GM19438 (cell line): ENCODE measurements at regions not wholly inside any gene's neighbourhood (a gene's known extent, or its start where the extent isn't known, plus 50 kb on each side); places are given as distances from the start of the nearest gene placed in this dataset.
"Not testable (repeated sequence)": the region's sequence is repeated elsewhere in the genome, so short reads cannot be mapped to it uniquely, and the experiment has no call there.

ENCODE experiments used
- ATAC-seq: cut with Tn5 transposase; IDR thresholded peaks from one replicate; pipeline ENCODE4 v1.9.1; 2021; ENCODE audit warnings: low read depth; ENCODE audit not compliant: unreplicated experiment

DNA sequence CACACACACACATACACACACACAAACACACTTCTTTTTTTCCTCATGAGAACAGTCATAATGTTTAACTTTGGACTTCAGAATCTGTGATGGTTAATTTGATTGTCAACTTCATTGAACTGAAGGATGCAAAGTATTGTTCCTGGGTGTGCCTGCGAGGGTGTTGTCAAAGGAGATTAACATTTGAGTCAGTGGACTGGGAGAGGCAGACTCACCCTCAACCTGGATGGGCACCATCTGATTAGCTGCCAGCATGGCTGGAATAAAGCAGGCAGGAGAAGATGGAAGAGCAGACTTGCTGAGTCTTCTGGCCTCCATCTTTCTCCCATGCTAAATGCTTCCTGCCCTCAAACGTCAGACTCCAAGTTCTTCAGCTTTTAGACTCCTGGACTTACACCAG is 167.6 kb upstream of the CRBN start:
- ATAC-seq, result not testable (repeated sequence)

DNA sequence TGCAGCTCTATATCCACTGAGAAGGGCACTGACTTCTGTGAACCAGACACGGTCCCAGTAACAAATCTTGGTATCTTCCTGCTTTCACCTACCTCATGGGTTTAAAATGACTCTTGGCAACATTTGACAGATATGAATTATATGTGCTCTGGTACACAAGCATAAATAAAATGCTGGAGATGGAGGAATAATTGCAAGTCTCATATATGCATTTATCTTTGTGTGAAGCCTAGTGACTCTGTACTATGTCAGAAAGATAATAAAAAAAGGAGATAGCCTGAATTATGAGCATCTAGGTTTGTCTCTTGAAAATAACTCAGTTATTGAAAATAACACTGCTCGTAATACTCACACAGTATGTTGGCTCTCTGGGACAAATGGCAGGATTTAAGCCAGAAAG is 167.1 kb upstream of the CRBN start:
- ATAC-seq, result no peak

DNA sequence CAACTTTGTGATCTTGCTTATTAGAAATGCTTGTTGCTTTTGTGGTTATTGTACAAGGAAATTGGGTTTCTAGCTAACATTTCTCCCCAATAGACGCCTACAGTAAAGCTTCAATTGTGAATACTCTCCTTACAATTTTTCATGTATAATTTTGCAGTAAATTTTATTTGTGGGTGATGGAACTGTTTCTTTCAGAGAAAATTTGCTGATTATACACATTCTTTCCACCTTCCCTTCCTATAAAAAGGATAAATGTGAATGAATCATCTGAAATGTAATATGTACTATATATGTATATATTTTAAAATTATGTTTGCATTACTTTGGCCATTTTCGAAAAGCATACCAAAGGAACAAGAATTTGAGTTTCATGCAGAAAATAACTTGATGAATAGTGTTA is 162.7 kb upstream of the CRBN start:
- no peak for ATAC-seq

DNA sequence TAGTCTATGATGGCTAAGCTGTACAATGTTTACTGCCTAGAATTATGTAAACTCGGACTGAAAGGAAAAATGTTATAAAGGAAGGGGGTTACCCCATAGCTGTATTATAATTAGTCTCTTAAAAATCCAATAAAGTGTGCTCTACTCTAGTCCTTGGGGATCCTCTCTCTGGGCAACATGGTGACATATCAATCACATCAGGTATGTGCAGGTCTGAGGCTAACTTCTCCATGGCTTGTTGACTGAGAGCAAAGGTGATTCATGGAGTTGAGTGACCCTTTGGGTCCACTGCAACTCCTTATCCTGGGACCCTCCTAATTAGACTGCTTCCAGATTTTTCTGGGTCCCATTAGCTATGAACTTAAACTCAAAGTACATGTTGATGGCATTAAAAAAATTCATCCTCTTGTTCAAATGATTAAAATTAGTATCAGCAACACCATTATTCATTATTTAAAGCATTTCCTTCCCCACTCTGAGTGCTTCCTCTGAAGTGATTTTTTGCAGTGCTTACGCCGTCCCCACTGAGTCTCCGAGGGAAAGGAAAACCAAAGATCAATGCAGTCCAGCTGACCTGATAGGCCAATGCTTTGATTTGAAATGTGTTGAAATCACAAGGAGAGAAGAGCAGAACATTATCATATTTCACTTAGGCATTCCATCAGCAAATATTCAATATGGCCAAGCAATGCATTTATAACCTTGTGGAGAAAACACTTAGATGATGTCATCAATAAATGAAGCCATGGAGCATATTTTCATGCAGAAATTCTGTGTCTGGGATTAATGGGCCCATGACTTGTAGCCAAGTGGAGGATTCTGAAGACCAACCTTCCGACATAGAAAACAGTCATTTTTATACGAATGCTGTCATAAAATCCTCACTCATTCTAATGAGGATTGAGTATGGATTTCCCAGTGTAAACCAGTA is 161.7 kb upstream of the CRBN start:
- no peak for ATAC-seq

DNA sequence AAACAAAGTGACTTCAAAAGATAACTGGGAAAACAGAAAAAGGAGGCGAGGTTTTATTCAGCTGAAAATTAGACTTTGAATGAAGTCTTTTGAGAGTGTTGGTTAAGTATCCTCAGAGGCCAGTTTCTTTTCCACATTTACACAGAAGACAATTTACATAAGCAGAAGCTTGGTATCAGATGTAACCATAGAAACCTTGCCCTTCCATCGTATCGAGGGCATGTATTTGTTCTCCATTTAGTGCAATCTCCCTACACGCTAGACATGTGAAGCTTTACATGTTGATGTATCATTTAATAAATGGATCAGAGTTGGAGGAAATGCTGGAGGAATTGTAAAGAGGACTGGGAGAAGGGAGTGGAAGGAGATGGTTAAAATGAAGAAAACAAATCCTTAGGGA is 161.0 kb upstream of the CRBN start:
- no peak for ATAC-seq

DNA sequence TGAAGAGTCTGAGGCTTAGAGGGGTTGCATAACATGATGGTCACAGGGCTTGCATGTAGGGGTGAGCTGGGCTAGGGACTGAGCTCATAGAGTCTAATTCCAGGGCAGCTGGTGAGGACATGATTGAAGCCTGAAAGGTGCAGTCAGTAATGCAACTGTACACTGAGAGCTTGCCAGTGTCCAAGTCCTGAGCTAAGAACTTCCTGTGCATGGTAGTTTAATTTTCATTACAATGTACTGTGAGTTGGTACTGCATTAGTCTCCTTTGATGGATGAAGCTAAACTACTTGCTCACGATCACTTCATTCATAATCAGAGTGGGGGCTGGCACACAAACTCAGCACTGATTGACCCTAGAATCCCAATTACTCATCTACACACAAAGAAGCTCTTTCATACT is 156.4 kb upstream of the CRBN start:
- no peak for ATAC-seq

DNA sequence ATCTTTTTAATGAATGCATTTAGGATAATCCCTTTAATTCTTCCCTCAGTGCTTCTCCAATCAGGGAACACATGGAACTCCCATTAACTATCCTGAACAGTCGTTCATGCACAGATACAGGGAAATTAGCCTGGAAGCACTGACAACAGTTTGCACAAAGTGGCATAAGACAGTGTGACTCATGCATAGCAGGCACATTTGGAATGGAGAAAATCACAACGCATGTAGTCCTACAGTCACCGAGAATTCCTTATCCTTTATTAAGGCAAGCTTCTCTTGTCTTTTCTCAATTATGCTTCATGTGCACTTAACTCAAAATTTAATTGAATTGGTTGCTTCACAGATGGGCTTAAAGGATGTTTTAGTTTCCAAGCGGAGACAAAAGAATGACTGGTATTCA is 155.0 kb upstream of the CRBN start:
- ATAC-seq, result no peak

DNA sequence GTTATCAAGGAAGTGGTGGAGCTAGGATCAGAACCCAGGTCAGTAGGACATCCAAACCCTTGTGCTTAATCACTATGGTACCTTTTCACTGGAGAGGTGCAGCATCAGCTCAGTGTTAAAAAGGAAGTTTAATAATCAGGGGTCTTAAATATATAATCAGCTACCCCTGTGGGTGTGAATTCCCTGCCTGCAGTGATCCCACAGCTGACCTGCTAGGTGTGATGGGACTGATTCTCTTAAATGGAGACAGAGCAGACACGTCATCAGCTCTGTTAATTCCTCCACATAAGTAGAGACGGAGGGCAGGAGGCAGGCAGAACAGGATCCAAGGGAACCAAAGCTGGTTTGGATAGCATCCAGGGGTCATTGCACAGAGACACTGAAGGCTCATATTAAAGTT is 154.1 kb upstream of the CRBN start:
- no peak for ATAC-seq

DNA sequence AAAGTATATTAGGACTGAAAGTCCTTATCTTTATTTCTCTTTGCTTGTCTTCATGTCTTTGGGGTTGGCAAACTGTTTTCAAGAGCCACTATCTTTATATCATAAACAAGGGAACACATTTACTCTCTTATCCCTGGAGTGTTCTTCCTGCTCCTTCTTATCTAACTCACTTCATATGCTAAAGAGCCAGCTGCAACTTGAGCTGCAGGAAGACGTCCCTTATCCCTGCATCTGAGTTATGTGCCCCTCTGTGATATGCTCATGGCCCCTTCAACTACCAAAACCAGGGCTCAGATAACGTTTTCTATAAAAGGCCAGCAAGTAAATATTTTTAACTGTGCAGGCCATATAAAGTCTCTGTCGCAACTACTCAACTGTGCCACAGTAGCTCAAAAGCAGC is 137.0 kb upstream of the CRBN start:
- ATAC-seq, result no peak

DNA sequence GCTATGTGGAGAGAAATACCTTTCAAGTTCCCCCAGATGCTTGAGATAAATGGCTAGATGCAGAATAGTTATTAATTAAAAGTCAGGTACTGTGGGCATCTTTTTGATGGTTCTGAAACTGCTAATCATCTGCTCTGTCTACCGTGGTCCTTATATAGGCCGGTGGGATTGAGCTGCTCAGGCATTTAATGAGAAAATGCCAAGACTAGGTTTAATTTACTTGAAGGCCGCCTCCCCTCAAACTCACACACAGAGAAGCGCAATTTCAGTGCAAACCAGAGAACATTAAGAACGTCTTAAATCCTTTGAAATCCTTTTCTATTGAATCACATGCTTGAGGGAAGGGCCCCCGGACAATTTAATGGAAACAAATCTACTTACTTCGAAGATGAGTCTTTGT is 136.4 kb upstream of the CRBN start:
- no peak for ATAC-seq

DNA sequence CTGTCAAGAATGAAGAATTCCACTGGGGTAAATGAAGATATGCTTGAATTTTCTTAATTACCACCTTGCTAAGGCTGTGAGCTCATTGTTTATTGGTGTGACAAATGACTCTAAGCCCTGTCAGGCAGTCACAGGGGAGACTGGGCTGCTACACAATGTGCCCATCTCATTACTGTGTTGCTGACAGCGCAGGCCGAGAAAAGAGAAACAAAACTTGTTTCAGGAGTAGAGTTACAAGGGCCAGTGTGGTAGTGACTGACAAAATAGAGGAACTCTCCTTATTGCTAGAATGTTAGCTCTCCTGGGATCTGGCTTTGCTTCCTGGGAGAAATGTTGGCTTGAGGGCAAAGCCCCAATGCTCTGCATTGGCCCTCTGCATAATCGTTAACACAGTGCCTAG is 130.4 kb upstream of the CRBN start:
- ATAC-seq, result no peak

DNA sequence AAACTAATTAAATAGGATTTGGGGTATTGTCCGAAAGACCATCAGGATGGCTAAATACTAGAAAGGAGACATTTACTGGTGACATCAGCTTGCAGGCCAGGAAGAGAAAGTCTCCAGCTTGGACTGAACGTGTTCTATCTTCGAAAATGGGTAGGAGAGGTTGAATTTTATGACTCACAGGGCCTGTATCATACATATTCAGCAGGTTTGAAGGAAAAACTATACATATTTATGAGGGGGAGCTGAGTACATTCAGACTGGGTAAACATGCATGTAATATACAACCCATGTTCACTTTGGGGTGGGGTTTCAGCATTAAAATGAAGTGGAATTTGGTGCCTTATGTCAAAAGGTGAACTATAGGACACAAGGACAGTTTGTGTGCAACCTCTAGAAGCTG is 129.3 kb upstream of the CRBN start:
- ATAC-seq, result no peak

DNA sequence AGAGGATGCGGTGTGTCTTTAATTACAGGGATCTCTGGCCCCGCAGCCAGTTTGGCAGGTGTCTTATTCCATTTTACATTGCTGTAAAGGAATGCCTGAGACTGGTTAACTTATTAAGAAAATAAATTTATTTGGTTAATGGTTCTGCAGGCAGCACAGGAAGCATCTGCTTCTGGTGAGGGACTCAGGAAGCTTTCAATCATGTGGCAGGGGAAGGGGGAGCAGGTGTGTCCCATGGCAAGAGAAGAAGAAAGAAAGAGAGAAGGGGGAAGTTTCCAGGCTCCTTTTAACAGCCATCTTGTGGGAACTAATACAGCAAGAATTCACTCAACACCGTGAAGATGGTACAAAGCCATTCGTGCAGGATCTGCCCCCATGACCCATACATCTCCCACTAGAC is 128.0 kb upstream of the CRBN start:
- ATAC-seq, result no peak

DNA sequence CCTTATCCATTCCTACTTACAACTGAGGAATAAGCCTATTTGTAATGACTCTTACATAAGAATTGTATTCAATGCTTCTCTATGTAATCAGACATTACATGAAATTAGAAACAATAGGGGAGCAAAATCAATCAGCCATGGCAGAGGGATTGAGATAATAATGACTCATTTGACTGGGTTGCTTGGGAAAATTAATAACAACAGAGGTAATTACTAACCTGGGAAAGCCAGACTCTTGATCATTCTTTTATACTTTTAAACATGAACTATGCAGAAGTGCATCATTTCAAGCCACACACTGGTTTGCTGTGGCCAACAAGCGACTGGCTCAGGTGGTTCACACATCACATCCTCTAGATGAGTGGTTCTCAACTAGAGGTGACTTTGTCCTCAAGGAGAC is 126.3 kb upstream of the CRBN start:
- ATAC-seq, result no peak

DNA sequence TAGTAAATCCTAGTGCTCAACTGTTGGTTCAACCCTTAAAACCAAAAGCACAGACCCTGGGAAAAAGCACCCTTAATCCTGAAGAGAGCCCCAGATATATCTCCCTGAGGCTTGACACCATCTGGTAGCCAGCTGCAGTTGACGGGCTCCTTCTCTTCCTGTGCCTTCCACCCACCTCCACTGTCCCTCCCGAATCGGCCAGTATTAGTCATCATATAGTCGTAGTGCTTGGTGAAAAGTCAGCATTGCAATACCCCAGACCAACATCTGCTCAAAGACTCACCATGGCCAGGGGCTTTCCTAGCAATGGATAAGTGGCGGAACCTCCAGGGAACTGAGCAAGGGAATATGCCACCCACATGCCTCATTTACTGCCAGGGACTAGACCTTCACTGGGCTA is 125.6 kb upstream of the CRBN start:
- ATAC-seq, result no peak

DNA sequence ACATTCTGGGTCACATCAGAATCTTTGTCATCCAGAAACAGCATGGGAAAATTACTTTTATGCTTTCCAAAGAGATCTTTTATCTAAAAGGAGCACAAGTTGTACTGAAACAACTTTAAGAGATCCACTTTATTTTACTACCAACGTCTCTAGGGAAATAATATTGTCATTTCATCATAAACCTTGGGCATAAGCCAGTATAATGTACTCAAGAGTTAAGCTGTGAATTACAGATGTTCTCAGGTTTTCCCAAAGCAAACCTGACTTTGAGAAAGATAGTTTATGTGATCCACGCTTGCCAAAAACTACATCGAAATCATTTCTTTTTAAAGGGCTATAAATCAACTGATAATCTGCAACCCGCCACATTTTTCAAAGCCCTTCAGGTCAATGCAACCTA is 124.1 kb upstream of the CRBN start:
- ATAC-seq, result no peak

DNA sequence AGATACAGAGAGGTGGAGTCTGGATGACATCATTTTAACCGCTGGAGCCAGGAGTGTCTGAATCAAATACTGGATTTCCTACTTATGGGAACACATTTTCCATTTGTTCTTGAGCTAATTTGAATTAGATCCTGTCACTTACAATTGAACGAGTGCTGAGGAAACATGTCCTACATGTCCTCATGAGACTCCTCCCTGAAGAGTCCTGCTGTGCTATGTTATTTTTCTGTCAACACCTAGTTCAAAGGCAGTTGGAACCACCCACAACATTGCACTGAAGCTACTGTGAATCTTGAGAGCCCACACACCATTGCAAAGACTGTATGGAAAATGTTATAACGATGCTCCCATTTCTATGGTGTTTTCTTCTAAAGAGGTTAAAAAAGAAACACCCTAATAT is 123.5 kb upstream of the CRBN start:
- no peak for ATAC-seq

DNA sequence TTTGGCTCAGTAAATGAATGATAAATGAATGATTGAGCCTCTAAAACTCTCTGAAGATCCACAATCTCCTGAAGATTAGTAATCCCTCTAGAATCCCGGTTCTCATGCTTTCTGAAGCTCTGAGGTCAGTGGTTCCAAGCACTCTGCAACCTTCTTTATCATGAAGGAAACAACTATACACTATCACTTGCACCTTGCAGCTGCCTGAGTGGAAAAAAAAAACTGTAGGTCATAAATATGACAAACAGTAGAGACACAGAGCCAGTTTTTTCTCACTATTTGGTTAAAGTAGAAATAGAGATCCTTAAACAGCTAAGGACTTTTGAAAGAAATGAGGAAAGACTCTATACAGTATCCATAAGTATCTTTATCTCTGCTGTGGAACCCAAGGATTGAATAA is 122.0 kb upstream of the CRBN start:
- ATAC-seq, result no peak

DNA sequence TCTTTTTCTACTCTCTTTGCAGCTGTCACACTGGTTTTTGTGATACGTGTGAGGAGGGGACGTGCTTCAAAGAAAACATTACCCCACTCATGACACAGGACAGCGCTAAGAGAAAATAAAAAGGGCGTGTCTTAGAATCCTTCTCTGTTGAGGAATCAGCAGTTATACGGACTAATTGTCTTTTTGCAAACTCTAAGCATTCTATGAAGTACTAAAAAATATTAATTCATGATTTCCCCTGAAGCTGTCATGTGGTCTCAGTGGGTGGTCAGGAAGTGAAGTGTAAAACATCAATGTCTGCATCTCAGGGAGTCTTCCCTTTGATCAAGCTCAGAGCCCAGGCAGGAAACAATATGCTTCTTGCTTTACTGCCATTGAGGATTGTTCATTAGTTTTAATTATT is 117.5 kb upstream of the CRBN start:
- no peak for ATAC-seq

DNA sequence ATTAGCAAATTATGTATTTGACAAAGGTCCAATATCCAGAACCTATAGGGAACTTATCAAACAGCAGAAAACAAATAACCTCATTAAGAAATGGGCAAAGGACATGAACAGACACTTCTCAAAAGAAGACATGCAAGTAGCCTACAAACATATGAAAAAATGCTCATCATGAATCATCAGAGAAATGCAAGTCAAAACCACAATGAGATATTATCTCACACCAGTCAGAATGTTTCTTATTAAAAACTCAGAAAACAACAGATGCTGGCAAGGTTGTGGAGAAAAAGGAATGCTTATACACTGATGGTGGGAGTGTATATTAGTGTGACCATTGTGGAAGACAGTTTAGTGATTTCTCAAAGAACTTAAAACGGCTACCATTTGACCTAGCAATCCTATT is 116.1 kb upstream of the CRBN start:
- no peak for ATAC-seq

DNA sequence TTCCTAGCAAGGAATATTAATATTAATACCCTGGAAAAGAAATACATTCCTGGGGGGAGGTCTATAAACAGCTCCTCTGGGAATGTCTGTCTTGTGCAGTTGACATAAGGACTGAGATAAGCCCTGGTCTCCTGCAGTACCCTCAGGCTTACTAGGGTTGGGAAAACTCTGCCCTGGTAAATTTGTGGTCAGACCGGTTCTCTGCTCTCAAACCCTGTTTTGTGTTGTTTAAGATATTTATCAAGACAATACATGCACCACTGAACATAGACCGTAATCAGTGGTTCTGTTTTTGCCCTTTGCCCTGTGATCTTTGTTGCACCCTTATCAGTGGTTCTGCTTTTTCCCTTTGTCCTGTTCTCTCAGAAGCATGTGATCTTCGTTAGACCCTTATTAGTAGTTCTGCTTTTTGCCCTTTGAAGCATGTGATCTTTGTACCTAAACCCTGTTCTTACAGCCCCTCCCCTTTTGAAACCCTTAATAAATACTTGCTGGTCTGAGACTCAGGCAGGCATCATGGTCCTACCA is 112.3 kb upstream of the CRBN start:
- ATAC-seq, result not testable (repeated sequence)

DNA sequence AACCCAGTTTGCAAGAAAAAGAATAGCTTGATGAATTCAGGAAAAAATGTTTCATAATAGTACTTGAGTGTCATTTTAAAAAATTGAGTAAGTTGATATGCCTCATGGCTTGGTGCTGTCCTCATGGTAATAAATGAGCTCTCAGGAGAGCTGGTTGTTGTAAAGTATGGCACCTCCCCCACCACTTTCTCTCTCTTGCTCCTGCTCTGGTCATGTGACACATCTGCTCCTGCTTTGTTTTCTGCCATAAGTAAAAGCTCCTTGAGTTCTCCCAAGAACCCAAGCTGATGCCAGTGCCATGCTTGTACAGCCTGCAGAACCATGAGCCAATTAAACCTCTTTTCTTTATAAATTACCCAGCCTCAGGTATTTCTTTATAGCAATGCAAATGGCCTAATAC is 108.8 kb upstream of the CRBN start:
- no peak for ATAC-seq

DNA sequence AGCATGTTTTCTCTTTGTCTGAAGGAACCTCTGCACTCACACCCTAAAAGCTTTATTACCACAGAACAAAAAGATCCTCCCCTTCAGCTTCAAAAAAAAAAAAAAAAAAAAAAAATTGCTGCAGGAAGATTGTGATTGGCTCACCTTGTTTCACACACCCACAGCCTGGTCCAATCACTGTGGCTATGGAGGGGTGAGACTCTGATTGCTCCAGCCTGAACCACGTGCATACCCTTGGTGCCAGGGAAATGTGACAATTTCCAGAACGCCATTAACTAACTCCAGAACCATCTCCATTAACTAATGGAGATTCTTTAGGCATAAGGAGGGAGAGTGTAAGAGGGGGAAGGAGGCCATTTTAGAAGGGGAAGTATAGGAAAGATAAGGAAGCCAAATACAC is 106.5 kb upstream of the CRBN start:
- ATAC-seq, result no peak
